B cell (primary cell): ENCODE measurements at regions not wholly inside any gene's neighbourhood (a gene's known extent, or its start where the extent isn't known, plus 50 kb on each side); places are given as distances from the start of the nearest gene placed in this dataset.

Experiments
- ATAC-seq: fragments of 200-7000 bp; cut with Tn5 transposase; one replicate; pipeline ENCODE4 v1.10.0; 2021; ENCODE audit warnings: low read depth, mild to moderate bottlenecking, moderate number of reproducible peaks, moderate library complexity
- CTCF ChIA-PET: fragments of 350-600 bp; sonication (Branson Sonifier 250); formaldehyde crosslinking; loops from one replicate; lab custom pipeline; 2021; ENCODE audit warnings: antibody characterized with exemption, inconsistent platforms; lab: Charles Lee
- POLR2A ChIA-PET: fragments of 350-600 bp; sonication (Branson Sonifier 250); formaldehyde crosslinking; loops from one replicate; lab custom pipeline; 2021; ENCODE audit warnings: antibody characterized with exemption; lab: Charles Lee
- DNase-seq: peaks from one replicate; pipeline ENCODE4 v3.0.0; 2013
- H2AFZ ChIP-seq: 2 replicates; pipeline ENCODE4 v1.6.1; 2012; ENCODE audit warnings: mild to moderate bottlenecking, low read depth, low read length; ENCODE audit not compliant: insufficient read depth, poor library complexity, severe bottlenecking
- H3K27ac ChIP-seq, 2 donors: 1 replicate in 1 of 2; 2 replicates in 1 of 2; pipeline ENCODE4 v1.5.1; 2012 to 2013; ENCODE audit warnings: low read length in 2 of 2, mild to moderate bottlenecking in 2 of 2, moderate library complexity in 1 of 2
- H3K27me3 ChIP-seq, 4 experiments: fragments of 200-600 bp in 1 of 4; sonication (generic) in 1 of 4; replicated peaks in 1 of 4; 1 replicate in 2 of 4; 2 replicates in 2 of 4; pipeline versions ENCODE4 v1.6.1 to v1.7.0; 2013 to 2016; ENCODE audit warnings: low read length in 3 of 4, mild to moderate bottlenecking in 2 of 4, mixed read lengths in 1 of 4, moderate library complexity in 1 of 4; ENCODE audit not compliant: insufficient read depth in 4 of 4, control insufficient read depth in 3 of 4; ENCODE audit errors: control extremely low read depth in 1 of 4
- H3K36me3 ChIP-seq, 2 experiments: replicated peaks in 1 of 2; 1 replicate in 1 of 2; 2 replicates in 1 of 2; pipeline versions ENCODE4 v1.6.1 to v1.7.1; 2013; ENCODE audit warnings: low read length in 1 of 2; ENCODE audit not compliant: insufficient read depth in 2 of 2, control insufficient read depth in 1 of 2; ENCODE audit errors: control extremely low read depth in 1 of 2, extremely low read depth in 1 of 2
- H3K4me1 ChIP-seq, 2 donors: fragments of 200-600 bp in 1 of 2; sonication (generic) in 1 of 2; 1 replicate in 1 of 2; 2 replicates in 1 of 2; pipeline versions ENCODE4 v1.5.1 to v1.6.1; 2013 to 2017; ENCODE audit warnings: low read length in 2 of 2; ENCODE audit not compliant: control insufficient read depth in 2 of 2, insufficient read depth in 2 of 2
- H3K4me2 ChIP-seq: replicated peaks from 2 replicates; pipeline ENCODE3; 2012; ENCODE audit warnings: mild to moderate bottlenecking, low read depth, low read length; ENCODE audit not compliant: poor library complexity, severe bottlenecking
- H3K4me3 ChIP-seq, 5 experiments: fragments of 200-600 bp in 1 of 5; sonication (generic) in 1 of 5; 1 replicate in 3 of 5; 2 replicates in 2 of 5; pipeline versions ENCODE4 v1.5.1 to v1.7.0; 2011 to 2016; ENCODE audit warnings: low read length in 4 of 5, mild to moderate bottlenecking in 4 of 5, low read depth in 2 of 5, control low read depth in 1 of 5, moderate library complexity in 1 of 5; ENCODE audit not compliant: insufficient read depth in 1 of 5; ENCODE audit errors: control extremely low read depth in 1 of 5, extremely low read depth in 1 of 5
- H3K79me2 ChIP-seq: fragments of 200-600 bp; sonication (generic); one replicate; pipeline ENCODE4 v1.6.0; 2016; ENCODE audit warnings: low read length; ENCODE audit not compliant: control insufficient read depth, insufficient read depth
- H3K9ac ChIP-seq: fragments of 200-600 bp; sonication (generic); 2 replicates; pipeline ENCODE4 v1.6.1; 2017; ENCODE audit warnings: mild to moderate bottlenecking, low read length, moderate library complexity
- H3K9me3 ChIP-seq, 3 donors: one replicate each; pipeline versions ENCODE4 v1.6.1 to v1.7.1; 2013; ENCODE audit warnings: low read length in 2 of 3; ENCODE audit not compliant: control insufficient read depth in 2 of 3, insufficient read depth in 1 of 3; ENCODE audit errors: control extremely low read depth in 1 of 3
- H4K20me1 ChIP-seq: 2 replicates; pipeline ENCODE4 v1.6.0; 2012; ENCODE audit warnings: mild to moderate bottlenecking, low read length; ENCODE audit not compliant: insufficient read depth, control insufficient read depth, poor library complexity, severe bottlenecking
- H3K27ac Mint-ChIP-seq: one replicate; pipeline ENCODE4 v1.8.0; 2021; ENCODE audit warnings: mixed read lengths
- H3K27me3 Mint-ChIP-seq: one replicate; pipeline ENCODE4 v1.8.0; 2021; ENCODE audit warnings: mixed read lengths
- H3K4me1 Mint-ChIP-seq: one replicate; pipeline ENCODE4 v1.8.0; 2021; ENCODE audit warnings: mixed read lengths
- H3K4me3 Mint-ChIP-seq: one replicate; pipeline ENCODE4 v1.8.0; 2021; ENCODE audit warnings: mixed read lengths
- H3K9me3 Mint-ChIP-seq: one replicate; pipeline ENCODE4 v1.8.0; 2022; ENCODE audit warnings: mixed read lengths; ENCODE audit not compliant: insufficient read depth
- CTCF ChIP-seq: fragments of 200-600 bp; IDR thresholded peaks from one replicate; pipeline ENCODE4 v1.8.0; 2022; ENCODE audit warnings: antibody characterized with exemption, mild to moderate bottlenecking
- EZH2 ChIP-seq: IDR thresholded peaks from 2 replicates; pipeline ENCODE4 v1.6.1; 2012; ENCODE audit warnings: borderline replicate concordance, low read depth, mild to moderate bottlenecking, moderate library complexity, low read length; ENCODE audit not compliant: insufficient read depth, poor library complexity, severe bottlenecking
- WGBS: methylation state at CpG from one replicate; pipeline ENCODE4 v1.1.5; 2013; ENCODE audit warnings: missing lambda C conversion rate; ENCODE audit not compliant: insufficient coverage; 5-methylcytosine and 5-hydroxymethylcytosine counted together
- intact Hi-C: fragments of 100-400 bp; cut with micrococcal nuclease; formaldehyde crosslinking; loops from one replicate; pipeline ENCODE4 v1.10.0; 2022

- Mint-ChIP-seq H3K27ac (no peak overlapping the region), H3K27me3 (peaks cover 31% of the 10 kb centered on the region), H3K9me3 (no peaks in the 10 kb centered on the region), H3K4me3 (no peak overlapping the region), H3K4me1 (no peaks in the 10 kb centered on the region)
- Histone ChIP-seq H3K36me3 (no peaks in the 10 kb centered on the region), H2AFZ (no peak overlapping the region), H3K4me2 (no peak overlapping the region), H3K79me2 (no peaks in the 10 kb centered on the region), H3K4me3 (no peak overlapping the region), H4K20me1 (no peaks in the 10 kb centered on the region), H3K4me1 (no peaks in the 10 kb centered on the region), H3K27me3 (peaks cover 0 to 4% (median 1%) of the 10 kb centered on the region in 4 experiments), H3K9ac (no peak overlapping the region), H3K27ac (no peak overlapping the region), H3K9me3 (no peaks in the 10 kb centered on the region)
- intact Hi-C loops: no loop called here
- DNase-seq: no peak
- WGBS: no CpG with 5 or more reads among the region's 4 CpGs
- ATAC-seq: no peak
- ChIA-PET CTCF (no interaction called here), POLR2A (no interaction called here)
- TF ChIP-seq EZH2: no peak
- TF ChIP-seq CTCF: no peak
Observed at GRCh38 chr15:93332168-93332553, 243.2 kb upstream of the RGMA start.

- Mint-ChIP-seq H3K27ac (no peak overlapping the region), H3K9me3 (no peaks in the 10 kb centered on the region), H3K27me3 (peaks cover 31% of the 10 kb centered on the region), H3K4me3 (no peak overlapping the region), H3K4me1 (no peaks in the 10 kb centered on the region)
- DNase-seq (no peak), ATAC-seq (no peak)
- H3K79me2 ChIP-seq: no peaks in the 10 kb centered on the region
- TF ChIP-seq EZH2 (no peak), CTCF (no peak)
- intact Hi-C loops: no loop called here
- H3K9ac ChIP-seq: no peak overlapping the region
- ChIA-PET POLR2A (no interaction called here), CTCF (no interaction called here)
- H3K36me3 ChIP-seq: no peaks in the 10 kb centered on the region
- H3K4me2 ChIP-seq: no peak overlapping the region
- no peak overlapping the region for H2AFZ ChIP-seq
- H3K9me3 ChIP-seq: no peaks in the 10 kb centered on the region
- H3K4me3 ChIP-seq: no peak overlapping the region
- H4K20me1 ChIP-seq: no peaks in the 10 kb centered on the region
- no peaks in the 10 kb centered on the region for H3K4me1 ChIP-seq
- 89% methylated on average over 5 of the region's 9 CpGs for WGBS
- peaks cover 0 to 4% (median 1%) of the 10 kb centered on the region in 4 experiments for H3K27me3 ChIP-seq
- H3K27ac ChIP-seq: no peak overlapping the region
Observed at GRCh38 chr15:93331545-93332167, 242.6 kb upstream of the RGMA start.
